Chondrocyte (in vitro differentiated cells): ENCODE measurements at regions not wholly inside any gene's neighbourhood (a gene's known extent, or its start where the extent isn't known, plus 50 kb on each side); places are given as distances from the start of the nearest gene placed in this dataset.

Source experiments
- DNase-seq: peaks from one replicate; pipeline ENCODE4 v3.0.0; 2021; ENCODE audit warnings: mixed read lengths, low spot score
- H3K27ac Mint-ChIP-seq: one replicate; pipeline ENCODE4 v1.8.0; 2021; ENCODE audit warnings: mild to moderate bottlenecking, moderate library complexity, mixed read lengths; ENCODE audit not compliant: unreplicated experiment
- H3K27me3 Mint-ChIP-seq: 2 replicates; pipeline ENCODE4 v1.8.0; 2021; ENCODE audit warnings: low read depth, mixed read lengths
- H3K36me3 Mint-ChIP-seq: 2 replicates; pipeline ENCODE4 v1.8.0; 2021; ENCODE audit warnings: low read depth, mixed read lengths
- H3K4me1 Mint-ChIP-seq: 2 replicates; pipeline ENCODE4 v1.8.0; 2021; ENCODE audit warnings: low read depth, mild to moderate bottlenecking, mixed read lengths
- H3K4me3 Mint-ChIP-seq: one replicate; pipeline ENCODE4 v1.8.0; 2021; ENCODE audit warnings: mild to moderate bottlenecking, moderate library complexity, mixed read lengths; ENCODE audit not compliant: unreplicated experiment
- H3K9me3 Mint-ChIP-seq: 2 replicates; pipeline ENCODE4 v1.8.0; 2021; ENCODE audit warnings: low read depth, mixed read lengths
- CTCF ChIP-seq: fragments of 200-600 bp; sonication (generic); IDR thresholded peaks from 2 replicates; pipeline ENCODE4 v1.5.0; 2021; ENCODE audit warnings: antibody characterized with exemption, mild to moderate bottlenecking, moderate library complexity

- Mint-ChIP-seq H3K36me3 (peaks cover 17% of the 10 kb centered on the region), H3K27ac (no peak overlapping the region), H3K4me3 (no peak overlapping the region), H3K4me1 (no peaks in the 10 kb centered on the region), H3K9me3 (no peaks in the 10 kb centered on the region), H3K27me3 (no peaks in the 10 kb centered on the region)
- no peak for DNase-seq
- TF ChIP-seq CTCF, result no peak
Observed at GRCh38 chr4:122221322-122221721, 69.2 kb downstream of the BLTP1 start.

- Mint-ChIP-seq H3K27ac (no peak overlapping the region), H3K4me3 (no peak overlapping the region), H3K4me1 (no peaks in the 10 kb centered on the region), H3K27me3 (no peaks in the 10 kb centered on the region), H3K36me3 (peaks cover 18% of the 10 kb centered on the region), H3K9me3 (no peaks in the 10 kb centered on the region)
- no peak for DNase-seq
- TF ChIP-seq CTCF, result peak; percentile 67
Observed at GRCh38 chr4:122224348-122224747, 72.2 kb downstream of the BLTP1 start.

GRCh38 chr4:122227202-122227601 is 75.1 kb downstream of the BLTP1 start:
- Mint-ChIP-seq H3K36me3 (peaks cover 19% of the 10 kb centered on the region), H3K4me1 (no peaks in the 10 kb centered on the region), H3K4me3 (no peak overlapping the region), H3K27ac (no peak overlapping the region), H3K9me3 (no peaks in the 10 kb centered on the region), H3K27me3 (no peaks in the 10 kb centered on the region)
- no peak for TF ChIP-seq CTCF
- no peak for DNase-seq

- DNase-seq, result no peak
- Mint-ChIP-seq H3K9me3 (no peaks in the 10 kb centered on the region), H3K4me1 (no peaks in the 10 kb centered on the region), H3K27me3 (no peaks in the 10 kb centered on the region), H3K36me3 (peaks cover 18% of the 10 kb centered on the region), H3K27ac (peak overlapping the region; percentile 5), H3K4me3 (no peak overlapping the region)
- TF ChIP-seq CTCF, result no peak
Observed at GRCh38 chr4:122229857-122230256, 77.7 kb downstream of the BLTP1 start.

- no peak overlapping the region for H3K27ac Mint-ChIP-seq
Observed at GRCh38 chr4:122232633-122233032, 80.5 kb downstream of the BLTP1 start.

More at GRCh38 chr4:122232633-122233032, 80.5 kb downstream of the BLTP1 start:
- Mint-ChIP-seq H3K27me3 (no peaks in the 10 kb centered on the region), H3K4me1 (peaks cover 7% of the 10 kb centered on the region), H3K9me3 (no peaks in the 10 kb centered on the region), H3K36me3 (peaks cover 20% of the 10 kb centered on the region), H3K4me3 (no peak overlapping the region)
- no peak for TF ChIP-seq CTCF
- no peak for DNase-seq
